Upper lobe of left lung (tissue), 4 donors: ENCODE measurements at regions not wholly inside any gene's neighbourhood (a gene's known extent, or its start where the extent isn't known, plus 50 kb on each side); places are given as distances from the start of the nearest gene placed in this dataset.

ENCODE experiments used
- CTCF ChIP-seq, 6 experiments: fragments of 450-650 bp in 4 of 6; fragments of 200-600 bp in 2 of 6; sonication (generic) in 2 of 6; IDR thresholded peaks; one replicate each; pipeline ENCODE4 v1.5.1; 2016 to 2019; ENCODE audit warnings: antibody characterized with exemption in 6 of 6
- EP300 ChIP-seq, 4 donors: sonication (generic); formaldehyde crosslinking; IDR thresholded peaks; one replicate each; pipeline ENCODE4 v1.5.1; 2017; ENCODE audit warnings: antibody characterized with exemption in 4 of 4, control low read depth in 2 of 4

- TF ChIP-seq EP300 (IDR thresholded peaks at IDR 0.05) (no peak), CTCF (IDR thresholded peaks at IDR 0.05) (no peak)
These were observed 79.0 kb upstream of the SHISAL1 start for GRCh38 chr22:44391481-44392445.
